Activated T-helper 17 cell treated with anti-CD3 and anti-CD28 coated beads, Interleukin-2, amount 50 U/mL, for 72 hours (primary cell): ENCODE measurements at regions not wholly inside any gene's neighbourhood (a gene's known extent, or its start where the extent isn't known, plus 50 kb on each side); places are given as distances from the start of the nearest gene placed in this dataset.

Source experiments
- ATAC-seq: fragments of 150-1000 bp; cut with Tn5 transposase; replicated peaks from 2 replicates; pipeline ENCODE4 v1.10.0; 2021; ENCODE audit warnings: mild to moderate bottlenecking, moderate library complexity
- H3K27ac Mint-ChIP-seq: one replicate; pipeline ENCODE4 v1.8.0; 2022; ENCODE audit warnings: mixed read lengths
- H3K27me3 Mint-ChIP-seq: one replicate; pipeline ENCODE4 v1.8.0; 2022; ENCODE audit warnings: mixed read lengths
- H3K36me3 Mint-ChIP-seq: one replicate; pipeline ENCODE4 v1.8.0; 2022; ENCODE audit warnings: low read depth, mild to moderate bottlenecking, mixed read lengths
- H3K4me1 Mint-ChIP-seq: one replicate; pipeline ENCODE4 v1.8.0; 2022; ENCODE audit warnings: mixed read lengths
- H3K4me3 Mint-ChIP-seq: one replicate; pipeline ENCODE4 v1.8.0; 2022; ENCODE audit warnings: mild to moderate bottlenecking, mixed read lengths
- H3K9me3 Mint-ChIP-seq: one replicate; pipeline ENCODE4 v1.8.0; 2022; ENCODE audit warnings: mixed read lengths

DNA sequence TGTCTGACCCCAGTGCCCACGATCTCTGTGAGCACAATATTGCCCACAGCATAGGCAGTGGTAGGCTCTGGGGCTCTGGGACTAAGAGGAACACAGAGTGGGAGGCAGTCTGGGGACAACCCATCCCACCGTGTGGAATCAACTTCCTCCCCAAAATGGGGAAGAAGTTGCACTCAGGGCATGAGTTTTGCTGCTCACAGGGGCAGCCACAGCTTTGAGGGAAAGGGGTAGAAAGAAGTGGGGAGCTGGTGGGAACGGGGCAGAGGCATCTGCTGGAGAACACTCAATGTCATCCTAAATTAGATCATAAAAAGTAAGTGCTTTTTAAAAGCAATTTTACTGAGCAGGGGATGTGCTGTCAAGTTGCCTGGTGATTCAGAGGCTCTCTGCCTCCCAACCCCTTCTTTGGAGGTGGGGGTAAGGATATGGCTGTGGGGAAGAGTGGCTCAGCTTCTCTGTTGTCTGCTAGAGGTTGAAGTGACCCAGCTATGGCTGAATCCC, 233.8 kb upstream of the NCAM1 start:
- Mint-ChIP-seq H3K27me3 (peaks cover 20% of the 10 kb centered on the region), H3K4me3 (no peak overlapping the region), H3K9me3 (no peaks in the 10 kb centered on the region), H3K36me3 (no peaks in the 10 kb centered on the region), H3K4me1 (no peaks in the 10 kb centered on the region), H3K27ac (no peak overlapping the region)
- ATAC-seq, result no peak

DNA sequence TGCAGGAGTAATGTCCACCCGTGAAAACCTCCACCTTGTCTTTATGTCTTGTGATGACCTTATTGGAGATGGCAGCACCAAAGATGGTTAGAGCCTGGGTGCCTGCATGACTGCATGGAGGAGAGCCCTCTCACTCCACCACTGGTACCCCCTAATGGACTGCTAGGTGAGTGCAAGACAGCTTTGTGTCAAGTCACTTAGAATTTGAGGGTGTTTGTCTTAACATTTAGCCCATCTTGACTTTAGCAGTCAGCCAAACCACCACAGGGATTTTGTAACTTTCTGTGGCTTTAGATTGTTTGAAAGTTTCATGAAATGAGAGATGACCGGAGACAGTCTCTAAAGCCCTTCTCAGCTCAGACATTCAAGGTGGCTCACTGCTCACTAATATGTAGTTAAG, 232.9 kb upstream of the NCAM1 start:
- no peak for ATAC-seq
- Mint-ChIP-seq H3K36me3 (no peaks in the 10 kb centered on the region), H3K4me1 (no peaks in the 10 kb centered on the region), H3K9me3 (no peaks in the 10 kb centered on the region), H3K4me3 (no peak overlapping the region), H3K27me3 (peaks cover 21% of the 10 kb centered on the region), H3K27ac (no peak overlapping the region)

DNA sequence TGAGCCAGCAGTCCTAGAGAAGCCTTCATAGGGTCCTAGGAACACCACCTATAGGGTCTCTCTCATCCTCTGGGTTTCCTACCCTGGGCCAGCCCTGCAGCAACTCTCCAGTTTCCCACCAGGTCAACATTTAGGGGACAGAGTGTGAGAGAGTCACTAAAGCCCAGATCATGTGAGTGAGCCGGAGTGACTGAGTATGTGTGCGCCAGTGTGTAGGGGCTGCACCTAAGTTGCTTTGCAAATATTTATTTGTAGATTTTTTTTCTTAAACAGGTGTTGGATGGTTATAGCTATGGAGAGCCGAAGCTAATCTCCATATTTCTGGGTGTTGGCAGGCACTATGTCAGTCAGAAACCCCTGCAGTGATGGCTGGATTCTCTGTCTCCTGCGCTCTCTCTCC, 232.5 kb upstream of the NCAM1 start:
- H3K9me3 Mint-ChIP-seq, result no peaks in the 10 kb centered on the region
- no peaks in the 10 kb centered on the region for H3K36me3 Mint-ChIP-seq
- H3K4me1 Mint-ChIP-seq, result no peaks in the 10 kb centered on the region
- H3K4me3 Mint-ChIP-seq, result no peak overlapping the region
- H3K27me3 Mint-ChIP-seq, result peaks cover 21% of the 10 kb centered on the region
- H3K27ac Mint-ChIP-seq, result no peak overlapping the region
- ATAC-seq, result no peak

DNA sequence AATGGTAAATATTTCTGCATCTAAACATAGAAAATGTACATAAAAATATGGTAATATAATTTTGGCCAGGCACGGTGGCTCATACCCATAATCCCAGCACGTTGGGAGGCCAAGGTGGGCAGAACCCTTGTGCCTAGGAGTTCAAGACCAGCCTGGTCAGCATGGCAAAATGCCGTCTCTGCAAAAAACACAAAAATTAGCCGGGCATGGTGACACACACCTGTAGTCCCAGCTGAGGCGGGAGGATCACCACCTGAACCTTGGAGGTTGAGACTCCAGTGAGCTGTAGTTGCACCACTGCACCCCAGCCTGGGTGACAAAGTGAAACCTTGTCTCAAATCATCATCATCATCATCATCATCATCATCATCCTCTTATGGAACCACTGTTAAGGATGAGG, 230.6 kb upstream of the NCAM1 start:
- Mint-ChIP-seq H3K4me1 (no peaks in the 10 kb centered on the region), H3K27ac (no peak overlapping the region), H3K36me3 (no peaks in the 10 kb centered on the region), H3K9me3 (no peaks in the 10 kb centered on the region), H3K27me3 (peaks cover 22% of the 10 kb centered on the region), H3K4me3 (no peak overlapping the region)
- no peak for ATAC-seq

DNA sequence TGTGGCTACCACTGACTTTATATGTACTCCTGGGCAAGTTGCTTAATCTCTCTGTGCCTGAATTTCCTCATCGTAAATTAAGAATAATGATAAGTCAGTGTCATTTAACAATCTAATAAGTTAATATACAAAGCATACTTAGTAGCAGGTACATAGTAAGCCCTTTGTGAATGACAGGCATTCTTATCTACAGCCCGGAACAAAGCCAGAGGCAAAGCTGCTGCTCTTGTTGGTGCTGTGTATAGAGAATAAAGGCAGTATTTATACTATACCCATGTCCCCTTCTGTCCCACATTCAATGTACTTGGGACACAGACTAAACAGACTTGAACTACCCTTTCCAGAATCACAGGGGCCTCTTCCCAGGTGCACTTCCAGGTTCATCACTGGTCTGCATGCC, 229.7 kb upstream of the NCAM1 start:
- no peaks in the 10 kb centered on the region for H3K9me3 Mint-ChIP-seq
- H3K4me3 Mint-ChIP-seq, result no peak overlapping the region
- peaks cover 20% of the 10 kb centered on the region for H3K27me3 Mint-ChIP-seq
- H3K36me3 Mint-ChIP-seq, result no peaks in the 10 kb centered on the region
- ATAC-seq, result no peak
- H3K4me1 Mint-ChIP-seq, result no peaks in the 10 kb centered on the region
- no peak overlapping the region for H3K27ac Mint-ChIP-seq

DNA sequence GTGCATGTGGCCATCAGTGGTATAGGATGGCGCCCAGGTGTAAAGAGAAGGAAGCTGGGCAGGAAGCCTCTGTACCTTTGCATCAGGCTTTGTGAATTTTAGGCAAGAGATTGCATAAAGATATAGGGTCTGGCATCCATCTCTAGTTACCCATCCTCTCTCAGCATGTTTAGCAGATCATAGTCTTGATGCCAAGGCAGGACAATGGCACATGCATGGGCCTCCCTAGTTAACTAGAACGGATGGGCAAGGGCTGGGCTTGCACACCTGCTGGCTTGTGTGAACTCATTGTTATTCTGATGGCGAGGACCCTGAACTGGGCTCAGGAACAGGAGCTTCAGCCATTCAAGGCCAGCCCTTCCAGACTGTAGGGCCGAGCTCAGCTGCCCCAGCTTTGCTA, 229.2 kb upstream of the NCAM1 start:
- H3K27ac Mint-ChIP-seq, result no peak overlapping the region
- ATAC-seq, result no peak
- H3K9me3 Mint-ChIP-seq, result no peaks in the 10 kb centered on the region
- H3K4me1 Mint-ChIP-seq, result no peaks in the 10 kb centered on the region
- no peak overlapping the region for H3K4me3 Mint-ChIP-seq
- H3K27me3 Mint-ChIP-seq, result peaks cover 20% of the 10 kb centered on the region
- no peaks in the 10 kb centered on the region for H3K36me3 Mint-ChIP-seq

DNA sequence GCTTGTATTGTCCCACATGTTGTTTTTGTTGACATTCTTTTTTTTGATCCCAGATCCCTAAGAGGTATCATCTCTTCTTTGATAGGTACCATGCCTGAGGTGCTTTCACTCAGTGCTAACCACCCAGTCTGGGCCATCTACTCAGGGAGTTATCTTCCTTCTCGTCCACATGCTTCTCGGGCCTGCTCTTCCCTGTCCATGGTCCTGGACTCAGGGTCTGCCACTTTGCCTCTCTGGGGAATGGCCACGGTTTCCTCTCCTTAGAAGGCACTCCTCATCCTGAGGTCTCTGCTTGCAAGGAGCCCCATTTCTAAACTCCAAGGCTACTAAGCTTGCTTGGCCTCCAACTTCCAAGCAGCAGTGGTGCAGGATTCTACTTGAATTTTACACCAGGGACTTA, 227.0 kb upstream of the NCAM1 start:
- H3K4me3 Mint-ChIP-seq, result no peak overlapping the region
- no peaks in the 10 kb centered on the region for H3K36me3 Mint-ChIP-seq
- no peak for ATAC-seq
- no peaks in the 10 kb centered on the region for H3K4me1 Mint-ChIP-seq
- H3K27me3 Mint-ChIP-seq, result peaks cover 14% of the 10 kb centered on the region
- no peaks in the 10 kb centered on the region for H3K9me3 Mint-ChIP-seq
- no peak overlapping the region for H3K27ac Mint-ChIP-seq

DNA sequence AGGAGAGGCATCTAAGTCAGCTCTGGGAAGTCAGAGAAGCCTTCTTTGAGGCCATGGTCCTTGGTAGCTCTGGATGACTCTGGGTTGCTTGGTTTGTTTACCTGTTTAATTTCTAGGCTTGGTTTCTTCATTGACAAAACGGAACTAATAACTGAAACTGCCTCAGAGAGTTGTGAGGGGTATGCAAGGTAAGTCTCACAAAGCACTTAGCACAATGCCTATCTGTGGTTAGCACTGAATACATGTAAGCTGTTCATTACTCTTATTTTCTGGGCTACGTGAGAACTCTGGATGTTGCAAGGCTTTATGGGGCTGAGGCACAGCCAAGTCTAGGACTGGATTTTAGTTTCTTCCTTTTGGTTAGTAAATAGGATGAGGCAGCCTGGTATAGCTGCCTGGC, 225.8 kb upstream of the NCAM1 start:
- Mint-ChIP-seq H3K36me3 (no peaks in the 10 kb centered on the region), H3K27ac (no peak overlapping the region), H3K9me3 (no peaks in the 10 kb centered on the region), H3K4me3 (no peak overlapping the region), H3K27me3 (peaks cover 14% of the 10 kb centered on the region), H3K4me1 (no peaks in the 10 kb centered on the region)
- no peak for ATAC-seq

DNA sequence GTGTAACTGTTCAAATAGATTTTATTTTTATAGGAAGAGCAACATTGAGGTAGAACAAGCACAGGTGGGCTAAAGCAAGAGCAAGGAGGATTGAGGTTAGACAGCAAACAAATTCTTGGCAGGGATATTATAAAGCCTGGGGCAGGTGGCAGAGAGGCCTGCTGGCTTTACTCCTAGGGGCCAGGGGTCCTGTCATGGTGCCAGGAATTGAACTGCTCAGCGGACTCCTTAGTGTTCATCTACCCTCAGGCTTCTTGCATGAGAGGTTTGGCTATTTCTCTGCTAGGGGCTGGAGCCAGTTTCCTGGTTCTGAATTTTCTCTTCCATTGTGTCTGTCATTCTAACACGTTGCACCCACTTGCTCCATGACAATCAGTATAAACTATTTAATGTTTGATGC, 217.2 kb upstream of the NCAM1 start:
- no peak overlapping the region for H3K27ac Mint-ChIP-seq
- no peak for ATAC-seq
- H3K4me1 Mint-ChIP-seq, result peaks cover 7% of the 10 kb centered on the region
- no peak overlapping the region for H3K4me3 Mint-ChIP-seq
- peaks cover 3% of the 10 kb centered on the region for H3K9me3 Mint-ChIP-seq
- peaks cover 20% of the 10 kb centered on the region for H3K27me3 Mint-ChIP-seq
- no peaks in the 10 kb centered on the region for H3K36me3 Mint-ChIP-seq

DNA sequence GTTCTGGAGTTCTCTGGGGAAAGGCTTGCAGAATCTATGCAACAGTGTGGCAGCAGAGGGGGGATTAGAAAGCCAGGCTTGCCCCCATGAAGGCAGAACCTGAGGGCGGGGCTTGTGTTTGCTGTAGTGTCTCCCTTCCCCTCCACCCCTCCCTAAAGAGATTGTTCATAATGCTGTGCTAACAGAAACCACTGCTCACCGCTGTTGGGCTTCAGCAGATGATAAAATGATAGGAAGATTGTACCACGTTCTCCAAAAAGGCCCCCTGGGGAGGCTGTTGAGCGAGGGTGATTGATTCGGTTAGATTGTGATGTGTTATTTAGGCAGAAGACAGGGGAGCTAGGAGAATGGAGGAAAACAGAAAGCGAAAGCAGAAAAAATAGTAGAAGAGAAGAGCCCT, 215.2 kb upstream of the NCAM1 start:
- Mint-ChIP-seq H3K4me1 (peaks cover 7% of the 10 kb centered on the region), H3K4me3 (peak overlapping the region; percentile 55), H3K27ac (peak overlapping the region; percentile 54), H3K36me3 (no peaks in the 10 kb centered on the region), H3K27me3 (peaks cover 20% of the 10 kb centered on the region), H3K9me3 (peaks cover 3% of the 10 kb centered on the region)
- ATAC-seq, result no peak

DNA sequence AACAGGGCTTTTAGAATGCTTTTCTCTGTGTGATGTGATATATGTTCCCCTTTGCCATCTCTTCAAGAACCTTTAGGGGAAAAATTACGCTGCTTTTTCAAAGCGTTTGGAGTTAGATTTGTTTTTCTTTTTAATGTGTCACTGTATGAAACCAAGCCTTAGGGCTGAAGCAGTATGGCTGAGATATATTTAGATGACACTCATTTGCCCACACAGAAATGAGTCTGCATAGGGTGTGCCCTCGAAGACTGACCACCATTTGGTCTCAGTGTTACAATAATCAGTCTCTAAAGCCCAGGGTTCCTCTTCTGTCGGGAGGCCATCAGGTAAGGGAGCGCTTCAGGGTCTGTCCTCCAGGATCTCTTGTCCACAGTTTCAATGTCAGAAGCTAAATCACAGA, 213.0 kb upstream of the NCAM1 start:
- H3K27me3 Mint-ChIP-seq, result peaks cover 15% of the 10 kb centered on the region
- peaks cover 7% of the 10 kb centered on the region for H3K4me1 Mint-ChIP-seq
- no peak overlapping the region for H3K27ac Mint-ChIP-seq
- ATAC-seq, result no peak
- no peak overlapping the region for H3K4me3 Mint-ChIP-seq
- H3K36me3 Mint-ChIP-seq, result no peaks in the 10 kb centered on the region
- peaks cover 3% of the 10 kb centered on the region for H3K9me3 Mint-ChIP-seq

DNA sequence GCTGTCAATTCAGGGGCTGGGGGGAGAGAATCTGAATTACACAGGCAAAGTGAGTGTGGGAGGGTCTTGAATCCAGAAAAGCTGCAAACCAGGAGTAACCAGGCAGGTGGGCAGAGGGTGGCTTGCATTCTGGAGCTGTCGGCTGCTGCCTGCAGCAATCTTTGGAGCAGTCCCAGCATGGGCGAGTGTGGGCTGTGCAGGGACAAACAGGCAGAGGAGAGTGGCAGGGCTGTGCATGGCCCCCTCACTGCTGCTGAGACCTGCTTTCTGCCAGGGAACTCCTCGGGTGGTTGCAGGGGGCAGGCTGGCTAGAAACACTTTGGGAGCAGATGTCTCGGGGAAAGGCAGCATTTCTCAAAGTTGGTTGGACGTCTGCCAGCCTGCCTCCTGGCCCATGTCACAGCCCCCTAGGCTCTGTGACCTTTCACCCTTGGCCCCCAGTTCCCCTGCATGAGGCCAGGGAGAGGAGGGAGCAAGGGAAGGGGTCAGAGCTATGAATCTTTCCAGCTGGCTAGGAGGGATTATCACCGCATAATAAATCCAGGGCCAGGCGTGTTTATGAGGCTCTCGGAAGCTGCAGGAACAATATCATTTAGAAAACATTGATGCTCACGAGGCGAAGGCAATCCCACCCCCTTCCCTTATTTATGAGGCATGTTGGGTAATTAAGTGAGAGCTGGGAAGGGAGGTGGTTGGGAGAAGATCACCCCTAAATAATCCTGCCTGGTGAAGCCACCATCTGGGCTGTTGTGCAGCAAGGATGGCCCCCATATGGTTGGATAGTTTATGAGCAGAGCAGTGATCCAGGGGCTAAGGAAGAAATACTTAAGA, 212.3 kb upstream of the NCAM1 start:
- Mint-ChIP-seq H3K27ac (no peak overlapping the region), H3K4me3 (no peak overlapping the region), H3K36me3 (no peaks in the 10 kb centered on the region), H3K9me3 (peaks cover 3% of the 10 kb centered on the region), H3K4me1 (peaks cover 7% of the 10 kb centered on the region), H3K27me3 (peaks cover 20% of the 10 kb centered on the region)
- ATAC-seq, result no peak

DNA sequence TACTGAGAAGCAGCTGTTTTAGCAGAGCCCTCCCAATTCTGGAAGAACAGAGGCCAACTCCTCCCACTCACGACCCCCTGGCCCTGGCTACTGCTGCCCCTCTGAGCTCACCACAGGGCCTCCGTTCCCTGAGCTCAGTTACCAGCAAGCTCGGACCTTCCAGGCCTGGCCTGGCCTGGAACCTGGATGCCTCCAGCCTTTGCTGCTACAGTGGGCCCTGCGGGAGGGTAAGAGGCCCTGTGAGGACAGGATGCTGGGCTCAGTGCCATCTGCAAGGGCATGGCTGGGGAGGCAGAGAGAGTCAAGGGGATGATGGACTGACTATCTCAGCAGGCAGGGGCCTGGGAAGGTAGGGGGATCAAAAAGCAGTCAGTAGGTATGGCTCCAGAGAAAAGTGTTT, 209.9 kb upstream of the NCAM1 start:
- H3K36me3 Mint-ChIP-seq, result no peaks in the 10 kb centered on the region
- H3K27me3 Mint-ChIP-seq, result peaks cover 12% of the 10 kb centered on the region
- no peak overlapping the region for H3K27ac Mint-ChIP-seq
- peaks cover 2% of the 10 kb centered on the region for H3K4me1 Mint-ChIP-seq
- H3K4me3 Mint-ChIP-seq, result no peak overlapping the region
- no peak for ATAC-seq
- H3K9me3 Mint-ChIP-seq, result no peaks in the 10 kb centered on the region

DNA sequence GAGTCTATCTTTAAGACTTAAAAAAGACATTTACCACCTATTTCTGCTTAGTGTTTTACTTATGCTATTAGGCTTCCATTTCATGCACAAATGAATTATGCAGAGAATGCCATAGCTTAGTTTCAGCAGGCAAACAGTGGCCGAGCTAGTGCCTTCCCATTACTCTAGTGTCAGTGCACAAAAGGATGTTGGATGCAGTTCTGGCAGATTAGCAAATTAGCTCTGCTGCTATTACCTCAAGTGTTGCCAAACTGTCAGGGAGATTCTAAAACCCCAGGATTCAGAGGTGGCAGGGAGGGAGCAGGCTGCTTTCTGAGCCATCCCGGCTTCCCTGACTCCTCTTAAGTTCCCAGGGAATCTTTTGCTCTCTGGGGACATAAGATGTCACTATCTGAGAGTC, 209.4 kb upstream of the NCAM1 start:
- no peak overlapping the region for H3K27ac Mint-ChIP-seq
- no peak for ATAC-seq

DNA sequence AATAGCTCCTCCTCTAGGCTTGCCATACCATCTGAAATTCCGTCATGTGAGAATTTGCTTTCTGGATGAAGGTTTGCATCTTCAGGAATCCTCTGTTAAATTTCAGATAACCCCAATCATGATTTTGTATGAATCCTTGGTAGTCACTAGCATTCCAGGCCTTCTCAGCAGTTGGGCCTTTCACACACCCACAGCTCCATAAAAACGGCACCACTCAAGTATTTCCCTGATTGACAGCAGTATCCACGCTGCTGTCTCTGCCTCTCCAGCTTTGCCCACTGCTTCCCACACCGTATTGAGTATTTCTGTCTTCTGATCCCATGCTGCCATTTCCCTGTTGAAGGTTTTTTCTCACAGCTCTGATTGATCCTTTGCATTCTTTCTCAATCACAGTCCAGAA, 208.7 kb upstream of the NCAM1 start:
- Mint-ChIP-seq H3K4me3 (no peak overlapping the region), H3K27me3 (peaks cover 13% of the 10 kb centered on the region), H3K36me3 (no peaks in the 10 kb centered on the region), H3K4me1 (no peaks in the 10 kb centered on the region), H3K9me3 (no peaks in the 10 kb centered on the region), H3K27ac (no peak overlapping the region)
- no peak for ATAC-seq

More for the DNA sequence above, 209.4 kb upstream of the NCAM1 start:
- Mint-ChIP-seq H3K9me3 (no peaks in the 10 kb centered on the region), H3K36me3 (no peaks in the 10 kb centered on the region), H3K4me3 (no peak overlapping the region), H3K27me3 (peaks cover 10% of the 10 kb centered on the region), H3K4me1 (no peaks in the 10 kb centered on the region)
